Cortex of kidney (tissue), 1 donor: ENCODE measurements at regions not wholly inside any gene's neighbourhood (a gene's known extent, or its start where the extent isn't known, plus 50 kb on each side); places are given as distances from the start of the nearest gene placed in this dataset.
"Not testable (repeated sequence)": the region's sequence is repeated elsewhere in the genome, so short reads cannot be mapped to it uniquely, and the experiment has no call there.

ENCODE experiments used
- DNase-seq: peaks from one replicate; lab custom pipeline; 2025; lab: John Stamatoyannopoulos, UW

- DNase-seq, result no peak
Measured at GRCh38 chr3:177676148-177676547, 478.9 kb upstream of the TBL1XR1 start.

DNA sequence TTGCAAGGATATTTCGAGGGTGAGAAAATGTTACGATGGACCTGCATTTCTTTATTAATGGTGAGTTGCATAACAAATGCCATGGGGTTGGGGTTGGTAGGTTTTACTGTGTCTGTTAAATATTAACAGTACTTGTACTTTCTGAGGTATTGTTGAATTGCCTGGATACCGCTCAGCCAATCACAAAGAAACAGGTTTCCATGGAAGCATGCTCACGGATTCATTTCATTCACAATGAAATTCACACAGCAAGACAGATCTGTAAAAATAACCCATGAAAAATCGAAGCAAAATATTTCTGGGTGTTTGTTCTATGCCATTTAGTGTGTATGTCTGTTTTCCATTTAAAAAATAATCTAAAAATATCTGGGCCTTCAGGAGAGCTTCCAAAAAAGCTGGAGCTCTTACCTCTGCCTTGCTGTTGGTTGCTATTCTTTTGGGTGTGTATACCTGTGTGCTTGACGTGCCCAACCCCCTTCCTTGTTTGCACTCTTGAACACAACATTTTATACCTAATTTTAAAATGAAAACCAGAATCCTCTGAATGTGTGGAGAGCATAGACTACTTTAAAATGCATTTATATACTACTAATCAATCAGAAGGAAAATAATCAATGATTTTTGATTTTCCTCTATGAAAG, 479.8 kb upstream of the TBL1XR1 start:
- DNase-seq, result no peak

DNA sequence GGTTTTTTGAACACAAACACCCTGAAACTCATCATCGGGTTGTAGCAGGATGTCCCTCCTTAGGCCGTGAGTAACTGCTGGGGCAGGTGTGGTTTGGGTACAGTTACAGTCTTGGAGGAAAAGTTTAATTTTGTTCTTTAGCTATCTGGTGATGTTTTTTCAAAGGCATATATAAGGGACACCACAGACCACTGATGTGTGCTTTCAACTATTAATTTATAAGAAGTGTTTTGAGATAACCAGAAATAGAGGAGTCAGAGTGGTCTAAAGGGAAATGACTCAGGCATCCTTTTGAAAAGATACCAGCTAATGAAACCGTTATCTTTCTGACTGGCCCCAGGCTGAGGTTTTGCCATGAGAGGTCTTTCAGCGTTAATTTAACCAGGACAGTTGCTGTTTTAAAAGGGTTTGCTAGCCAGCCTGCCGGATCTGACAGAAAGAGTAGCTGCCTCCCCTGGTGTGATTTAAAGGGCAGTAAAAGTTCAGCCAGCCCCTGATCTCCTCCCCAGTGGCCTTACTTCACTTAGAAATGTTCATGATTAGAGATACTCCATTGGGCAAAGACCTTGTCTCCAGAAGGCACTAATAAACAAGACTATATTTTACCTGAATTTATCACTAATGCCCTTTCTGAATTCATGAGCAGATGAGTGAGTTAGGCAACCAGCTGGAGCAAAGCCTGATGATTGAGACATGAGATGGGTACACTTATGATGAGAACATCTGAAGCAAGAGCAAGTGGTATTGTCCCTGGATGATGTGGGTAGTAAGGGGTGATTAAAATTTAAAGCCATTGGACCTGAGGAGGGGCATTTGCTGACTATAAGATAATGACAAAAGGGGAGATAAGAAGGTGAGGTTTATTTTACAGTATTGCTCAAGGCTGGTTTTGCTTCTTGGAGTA, 482.5 kb upstream of the TBL1XR1 start:
- DNase-seq, result no peak

DNA sequence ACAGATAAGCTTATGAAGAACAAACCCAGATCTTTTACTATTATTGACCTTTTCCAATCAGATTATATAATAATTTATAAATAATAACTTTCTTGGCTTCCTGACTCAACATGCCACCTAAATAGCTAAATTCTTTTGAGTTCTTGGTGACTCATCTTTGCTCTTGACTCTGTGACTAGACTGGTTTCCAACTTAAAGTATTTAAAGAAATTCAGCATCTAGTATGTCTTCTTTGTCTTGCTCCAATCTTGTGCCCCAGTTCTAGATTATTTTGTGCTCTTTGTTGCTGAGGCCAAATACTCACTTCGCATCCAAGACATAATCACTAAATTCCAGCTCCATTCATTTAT, 483.2 kb upstream of the TBL1XR1 start:
- no peak for DNase-seq

GRCh38 chr3:177681156-177681555, 483.9 kb upstream of the TBL1XR1 start:
- no peak for DNase-seq

- no peak for DNase-seq
Measured at GRCh38 chr3:177681852-177682251, 484.6 kb upstream of the TBL1XR1 start.

- no peak for DNase-seq
Measured at GRCh38 chr3:177683586-177683985, 486.3 kb upstream of the TBL1XR1 start.

DNA sequence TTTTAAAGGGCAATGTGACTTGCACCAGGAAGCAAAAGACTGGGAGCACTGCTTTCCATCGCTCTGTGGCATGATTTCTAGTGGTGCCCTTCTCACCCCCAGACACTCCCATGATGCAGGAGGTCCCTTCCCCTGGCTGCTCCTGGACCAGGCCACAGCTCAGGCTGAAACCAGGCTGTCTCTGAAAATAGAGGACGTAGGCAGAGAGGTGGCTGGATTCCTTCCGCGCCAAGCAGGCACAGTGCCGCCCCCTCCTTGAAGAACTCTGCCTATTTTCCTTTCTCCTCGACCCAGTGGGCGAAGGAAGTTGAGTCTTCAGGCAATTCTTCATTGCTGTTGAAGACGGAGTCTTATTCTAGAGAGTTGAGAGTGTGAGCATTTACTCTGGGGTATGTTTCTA, 489.4 kb upstream of the TBL1XR1 start:
- DNase-seq, result no peak

- no peak for DNase-seq
Measured at GRCh38 chr3:177687291-177687690, 490.0 kb upstream of the TBL1XR1 start.

DNA sequence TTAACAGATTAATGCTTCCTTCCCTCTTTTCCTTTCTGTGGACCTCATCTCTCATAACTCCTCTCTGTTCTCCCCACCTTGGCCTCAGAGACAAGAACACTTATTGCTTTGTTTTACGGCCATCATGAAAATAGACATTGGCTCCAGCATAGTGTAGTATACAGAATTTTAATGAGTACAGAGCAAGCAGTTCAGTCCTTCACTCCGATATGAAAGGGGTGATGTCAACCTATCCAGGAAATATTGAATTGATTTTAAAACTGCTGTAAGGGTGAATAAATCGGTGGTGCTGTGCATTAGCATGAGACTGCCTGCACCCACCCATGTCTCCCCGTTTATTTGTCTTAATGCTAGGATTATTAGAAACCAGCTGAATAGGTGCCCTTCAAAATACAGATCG, 490.9 kb upstream of the TBL1XR1 start:
- DNase-seq, result no peak

GRCh38 chr3:177689077-177689476, 491.8 kb upstream of the TBL1XR1 start:
- DNase-seq, result no peak

- DNase-seq, result no peak
Measured at GRCh38 chr3:177689869-177690268, 492.6 kb upstream of the TBL1XR1 start.

- DNase-seq, result no peak
Measured at GRCh38 chr3:177690306-177690705, 493.0 kb upstream of the TBL1XR1 start.

DNA sequence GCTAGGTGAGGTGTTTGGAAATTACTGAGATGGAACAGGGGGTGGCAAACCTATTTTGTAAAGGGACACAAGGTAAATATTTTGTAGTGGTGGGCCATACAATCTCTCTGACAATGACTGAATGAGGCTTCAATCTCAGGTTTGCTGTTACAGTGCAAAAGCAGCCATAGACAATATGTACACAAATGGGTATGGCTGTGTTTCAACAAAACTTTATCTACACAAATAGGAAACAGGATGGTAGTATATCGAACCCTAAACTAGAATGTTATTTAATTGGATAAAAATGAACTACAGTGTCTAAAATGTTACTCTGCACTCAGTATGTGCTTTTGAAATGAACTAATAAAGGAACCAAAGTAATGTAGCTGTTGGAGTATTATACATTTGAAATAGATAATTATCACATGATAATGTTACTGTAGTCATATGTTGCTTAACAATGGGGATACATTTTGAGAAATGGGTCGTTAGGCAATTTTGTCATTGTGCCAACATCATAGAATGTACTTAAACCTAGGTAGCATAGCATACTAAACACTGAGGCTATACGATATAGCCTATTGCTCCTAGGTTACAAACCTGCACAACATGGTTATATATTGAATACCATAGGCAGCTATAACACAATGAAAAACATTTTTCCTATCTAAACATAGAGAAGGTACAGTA, 495.2 kb upstream of the TBL1XR1 start:
- DNase-seq, result no peak

GRCh38 chr3:177693616-177694264, 496.5 kb upstream of the TBL1XR1 start:
- no peak for DNase-seq

GRCh38 chr3:177694316-177694715, 497.0 kb upstream of the TBL1XR1 start:
- DNase-seq, result no peak

DNA sequence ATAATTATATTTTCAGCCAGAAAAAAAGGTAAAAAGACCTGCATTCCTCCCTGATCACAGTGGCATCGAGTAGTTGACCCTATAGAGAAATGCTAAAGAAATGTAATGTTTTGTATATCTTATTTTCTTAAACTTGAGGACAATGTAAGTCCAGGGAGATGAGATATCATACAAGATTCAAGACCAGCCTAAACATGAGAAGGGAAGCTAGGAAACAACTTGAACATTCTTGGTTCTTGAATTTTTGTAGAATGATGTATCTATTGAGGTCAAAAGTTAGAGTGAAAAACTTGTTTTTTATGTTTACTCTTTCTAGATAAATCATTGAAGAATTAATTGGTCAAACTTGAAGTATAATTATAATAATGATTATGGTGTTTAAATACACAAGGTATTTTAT, 497.7 kb upstream of the TBL1XR1 start:
- DNase-seq, result no peak

- DNase-seq, result no peak
Measured at GRCh38 chr3:177700117-177700516, 502.8 kb upstream of the TBL1XR1 start.

- DNase-seq, result no peak
Measured at GRCh38 chr3:177703788-177704187, 506.5 kb upstream of the TBL1XR1 start.

DNA sequence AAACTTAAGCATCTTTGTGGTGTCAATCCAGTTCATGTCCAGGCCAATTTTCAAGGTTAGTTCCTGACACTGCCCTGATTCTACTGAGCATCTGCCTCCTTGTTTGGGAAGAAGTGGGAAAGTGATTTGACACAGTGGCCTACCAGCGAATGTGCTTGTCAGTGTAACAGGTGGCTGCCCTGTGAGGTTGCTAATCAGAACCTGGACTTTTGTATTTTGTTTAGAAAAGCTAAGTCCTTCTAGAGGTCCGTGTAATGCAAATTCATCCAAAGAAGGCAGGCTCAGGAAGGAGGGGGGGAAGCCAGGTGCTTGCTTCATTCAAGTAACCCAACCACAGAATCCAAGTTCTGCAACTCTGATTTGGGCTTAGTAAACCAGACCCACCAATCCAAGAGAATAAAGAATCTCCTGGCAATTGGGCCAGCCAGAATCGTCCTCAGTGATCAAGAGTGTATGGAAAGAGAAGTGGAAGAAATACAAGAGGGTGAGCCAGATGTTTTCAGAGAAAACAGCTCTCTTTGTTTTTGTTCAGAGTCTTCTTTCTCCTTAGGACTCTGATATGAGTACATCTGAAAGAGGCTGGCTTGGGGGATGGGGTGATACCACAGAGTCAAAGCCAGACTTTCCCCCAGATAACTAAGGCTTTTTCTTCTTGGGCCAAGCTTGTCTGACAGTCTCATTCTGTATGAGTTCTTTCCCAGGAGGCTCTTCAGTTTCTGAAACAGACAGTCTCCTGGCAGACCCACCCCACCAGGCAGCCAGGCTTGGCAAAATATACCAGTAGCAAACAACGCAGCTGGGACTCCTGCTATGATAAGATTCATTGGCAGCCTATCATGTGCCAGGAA, 508.9 kb upstream of the TBL1XR1 start:
- no peak for DNase-seq

DNA sequence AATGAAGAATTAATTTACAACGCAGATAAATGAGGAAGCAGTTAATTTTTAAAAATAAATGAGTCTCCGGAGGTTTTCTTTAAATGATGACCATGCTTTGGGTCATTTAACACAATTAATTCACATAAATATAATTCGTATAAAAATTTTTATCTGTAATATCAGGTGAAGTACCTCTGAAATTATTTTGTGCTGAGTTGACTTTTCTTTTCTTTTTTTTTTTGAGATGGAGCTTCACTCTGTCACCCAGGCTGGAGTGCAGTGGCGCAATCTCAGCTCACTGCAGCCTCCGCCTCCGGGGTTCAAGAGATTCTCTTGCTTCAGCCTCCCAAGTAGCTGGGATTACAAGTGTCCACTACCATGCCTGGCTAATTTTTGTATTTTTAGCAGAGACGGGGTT, 512.2 kb upstream of the TBL1XR1 start:
- not testable (repeated sequence) for DNase-seq

DNA sequence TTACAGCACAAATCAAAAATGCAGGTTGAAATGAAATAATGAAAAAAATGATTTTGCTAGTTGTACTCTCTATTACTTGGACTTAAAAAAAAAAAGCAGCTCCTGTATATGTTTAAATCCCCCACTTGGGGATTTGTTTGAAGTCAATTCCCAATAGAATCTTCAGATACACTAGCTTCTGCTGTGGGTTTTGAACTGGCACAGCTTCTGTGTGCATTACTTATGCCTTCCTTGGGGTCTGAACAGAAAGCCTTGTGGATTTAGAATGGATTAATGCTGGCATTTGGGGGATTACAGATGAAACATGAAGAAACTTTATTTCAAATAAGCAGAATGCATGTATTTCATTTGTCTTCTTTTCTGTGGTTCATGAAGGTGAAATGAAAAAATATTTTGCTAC, 513.2 kb upstream of the TBL1XR1 start:
- DNase-seq, result no peak
